ENCODE measurements at regions not wholly inside any gene's neighbourhood (a gene's known extent, or its start where the extent isn't known, plus 50 kb on each side); places are given as distances from the start of the nearest gene placed in this dataset.

DNA sequence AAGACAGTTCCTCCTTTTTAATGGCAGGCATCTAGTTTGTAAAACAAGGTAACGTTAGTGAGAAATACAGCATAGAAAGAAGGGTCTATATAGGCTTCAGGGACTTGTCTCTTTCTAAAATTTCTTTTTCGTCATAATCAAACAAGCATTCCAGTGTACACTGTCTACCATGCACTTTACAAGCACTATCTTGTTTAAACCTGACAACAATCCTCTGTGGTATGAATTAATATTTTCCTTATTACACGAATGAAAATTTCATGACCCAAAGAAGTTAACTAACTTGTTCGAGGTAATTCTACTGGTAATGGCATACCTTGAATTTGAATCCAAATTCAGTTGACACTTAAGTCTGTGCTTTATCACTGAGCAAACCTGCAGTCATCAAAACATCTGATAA, 399.7 kb upstream of the NBEA start:
- TF ChIP-seq, protein P1, sequence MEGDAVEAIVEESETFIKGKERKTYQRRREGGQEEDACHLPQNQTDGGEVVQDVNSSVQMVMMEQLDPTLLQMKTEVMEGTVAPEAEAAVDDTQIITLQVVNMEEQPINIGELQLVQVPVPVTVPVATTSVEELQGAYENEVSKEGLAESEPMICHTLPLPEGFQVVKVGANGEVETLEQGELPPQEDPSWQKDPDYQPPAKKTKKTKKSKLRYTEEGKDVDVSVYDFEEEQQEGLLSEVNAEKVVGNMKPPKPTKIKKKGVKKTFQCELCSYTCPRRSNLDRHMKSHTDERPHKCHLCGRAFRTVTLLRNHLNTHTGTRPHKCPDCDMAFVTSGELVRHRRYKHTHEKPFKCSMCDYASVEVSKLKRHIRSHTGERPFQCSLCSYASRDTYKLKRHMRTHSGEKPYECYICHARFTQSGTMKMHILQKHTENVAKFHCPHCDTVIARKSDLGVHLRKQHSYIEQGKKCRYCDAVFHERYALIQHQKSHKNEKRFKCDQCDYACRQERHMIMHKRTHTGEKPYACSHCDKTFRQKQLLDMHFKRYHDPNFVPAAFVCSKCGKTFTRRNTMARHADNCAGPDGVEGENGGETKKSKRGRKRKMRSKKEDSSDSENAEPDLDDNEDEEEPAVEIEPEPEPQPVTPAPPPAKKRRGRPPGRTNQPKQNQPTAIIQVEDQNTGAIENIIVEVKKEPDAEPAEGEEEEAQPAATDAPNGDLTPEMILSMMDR (IDR thresholded peaks at IDR 0.05; ENCODE audit: low read depth, low read length) = no peak
- no peak for TF ChIP-seq EZH2phosphoT487 (IDR thresholded peaks at IDR 0.05; ENCODE audit: low read depth)

Data from OCI-LY3 (cell line).